Parathyroid adenoma (tissue), 2 donors: ENCODE measurements at regions not wholly inside any gene's neighbourhood (a gene's known extent, or its start where the extent isn't known, plus 50 kb on each side); places are given as distances from the start of the nearest gene placed in this dataset.

Experiments used
- H2AFZ ChIP-seq: fragments of 300-600 bp; sonication (generic); one replicate; pipeline ENCODE4 v1.7.0; 2017; ENCODE audit warnings: antibody characterized with exemption, mild to moderate bottlenecking
- H3K27ac ChIP-seq: fragments of 300-600 bp; sonication (generic); one replicate; pipeline ENCODE4 v1.7.0; 2017
- H3K27me3 ChIP-seq: fragments of 300-600 bp; sonication (generic); one replicate; pipeline ENCODE4 v1.7.0; 2017; ENCODE audit warnings: low read length; ENCODE audit not compliant: control insufficient read depth, insufficient read depth
- H3K36me3 ChIP-seq: fragments of 300-600 bp; sonication (generic); one replicate; pipeline ENCODE4 v1.7.0; 2017; ENCODE audit warnings: low read length; ENCODE audit not compliant: control insufficient read depth, insufficient read depth
- H3K4me1 ChIP-seq: fragments of 300-600 bp; sonication (generic); one replicate; pipeline ENCODE4 v1.7.0; 2017; ENCODE audit warnings: control low read depth
- H3K4me2 ChIP-seq: fragments of 300-600 bp; sonication (generic); one replicate; pipeline ENCODE4 v1.7.0; 2017; ENCODE audit warnings: low read length
- H3K4me3 ChIP-seq: fragments of 300-600 bp; sonication (generic); one replicate; pipeline ENCODE4 v1.7.0; 2017; ENCODE audit warnings: low read depth, low read length
- H3K79me2 ChIP-seq: fragments of 300-600 bp; sonication (generic); one replicate; pipeline ENCODE4 v1.7.0; 2017; ENCODE audit warnings: control low read depth
- H3K9ac ChIP-seq: fragments of 300-600 bp; sonication (generic); one replicate; pipeline ENCODE4 v1.7.0; 2017; ENCODE audit warnings: mild to moderate bottlenecking
- H3K9me3 ChIP-seq: fragments of 300-600 bp; sonication (generic); one replicate; pipeline ENCODE4 v1.7.0; 2017; ENCODE audit warnings: low read length; ENCODE audit not compliant: control insufficient read depth
- CTCF ChIP-seq: fragments of 300-600 bp; sonication (generic); IDR thresholded peaks from one replicate; pipeline ENCODE4 v1.7.0; 2017; ENCODE audit warnings: antibody characterized with exemption, mild to moderate bottlenecking
- donor health status: primary hyperparathyroidism.

GRCh38 chr12:25324861-25325260 is 74.1 kb upstream of the KRAS start:
- H3K9me3 ChIP-seq, result no peaks in the 10 kb centered on the region
- no peak overlapping the region for H2AFZ ChIP-seq
- no peak overlapping the region for H3K9ac ChIP-seq
- H3K79me2 ChIP-seq, result no peaks in the 10 kb centered on the region
- H3K4me2 ChIP-seq, result no peak overlapping the region
- no peak overlapping the region for H3K4me3 ChIP-seq
- no peaks in the 10 kb centered on the region for H3K4me1 ChIP-seq
- no peaks in the 10 kb centered on the region for H3K36me3 ChIP-seq
- H3K27me3 ChIP-seq, result no peaks in the 10 kb centered on the region
- H3K27ac ChIP-seq, result no peak overlapping the region
- no peak for TF ChIP-seq CTCF

- Histone ChIP-seq H3K79me2 (no peaks in the 10 kb centered on the region), H3K27me3 (no peaks in the 10 kb centered on the region), H3K4me3 (no peak overlapping the region), H3K9ac (no peak overlapping the region), H3K4me2 (no peak overlapping the region), H3K27ac (no peak overlapping the region), H3K9me3 (no peaks in the 10 kb centered on the region), H2AFZ (no peak overlapping the region), H3K4me1 (no peaks in the 10 kb centered on the region), H3K36me3 (no peaks in the 10 kb centered on the region)
- TF ChIP-seq CTCF, result no peak
Observed at GRCh38 chr12:25323581-25323982, 72.9 kb upstream of the KRAS start.

GRCh38 chr12:25322918-25323531 is 72.3 kb upstream of the KRAS start:
- TF ChIP-seq CTCF, result no peak

GRCh38 chr12:25322351-25322750 is 71.6 kb upstream of the KRAS start:
- H3K4me2 ChIP-seq, result no peak overlapping the region
- no peaks in the 10 kb centered on the region for H3K4me1 ChIP-seq
- H3K27me3 ChIP-seq, result no peaks in the 10 kb centered on the region
- H3K9me3 ChIP-seq, result no peaks in the 10 kb centered on the region
- H2AFZ ChIP-seq, result no peak overlapping the region
- H3K36me3 ChIP-seq, result no peaks in the 10 kb centered on the region
- TF ChIP-seq CTCF, result no peak
- no peaks in the 10 kb centered on the region for H3K79me2 ChIP-seq
- H3K4me3 ChIP-seq, result no peak overlapping the region
- H3K27ac ChIP-seq, result no peak overlapping the region
- H3K9ac ChIP-seq, result no peak overlapping the region

More at GRCh38 chr12:25322918-25323531, 72.3 kb upstream of the KRAS start:
- Histone ChIP-seq H3K79me2 (no peaks in the 10 kb centered on the region), H3K4me3 (no peak overlapping the region), H3K9me3 (no peaks in the 10 kb centered on the region), H3K4me2 (no peak overlapping the region), H3K9ac (no peak overlapping the region), H3K27me3 (no peaks in the 10 kb centered on the region), H3K4me1 (no peaks in the 10 kb centered on the region), H3K27ac (no peak overlapping the region), H2AFZ (no peak overlapping the region), H3K36me3 (no peaks in the 10 kb centered on the region)

GRCh38 chr12:25321772-25322171 is 71.0 kb upstream of the KRAS start:
- no peaks in the 10 kb centered on the region for H3K79me2 ChIP-seq
- no peak overlapping the region for H3K4me3 ChIP-seq
- H3K9ac ChIP-seq, result no peak overlapping the region
- TF ChIP-seq CTCF, result no peak
- H3K36me3 ChIP-seq, result no peaks in the 10 kb centered on the region
- no peak overlapping the region for H3K27ac ChIP-seq
- no peak overlapping the region for H3K4me2 ChIP-seq
- no peaks in the 10 kb centered on the region for H3K4me1 ChIP-seq
- no peaks in the 10 kb centered on the region for H3K27me3 ChIP-seq
- H3K9me3 ChIP-seq, result no peaks in the 10 kb centered on the region
- H2AFZ ChIP-seq, result no peak overlapping the region
